Stimulated activated CD4-positive, alpha-beta T cell treated with anti-CD3 and anti-CD28 coated beads, Interleukin-1b, Interleukin-23, amount 100 ng/mL, for 4 hours (primary cell): ENCODE measurements at regions not wholly inside any gene's neighbourhood (a gene's known extent, or its start where the extent isn't known, plus 50 kb on each side); places are given as distances from the start of the nearest gene placed in this dataset.
"Not testable (repeated sequence)": the region's sequence is repeated elsewhere in the genome, so short reads cannot be mapped to it uniquely, and the experiment has no call there.

Source experiments
- DNase-seq, 2 donors: peaks; one replicate each; pipeline ENCODE4 v3.0.0-alpha.2; 2020; ENCODE audit warnings: low read depth in 2 of 2

DNA sequence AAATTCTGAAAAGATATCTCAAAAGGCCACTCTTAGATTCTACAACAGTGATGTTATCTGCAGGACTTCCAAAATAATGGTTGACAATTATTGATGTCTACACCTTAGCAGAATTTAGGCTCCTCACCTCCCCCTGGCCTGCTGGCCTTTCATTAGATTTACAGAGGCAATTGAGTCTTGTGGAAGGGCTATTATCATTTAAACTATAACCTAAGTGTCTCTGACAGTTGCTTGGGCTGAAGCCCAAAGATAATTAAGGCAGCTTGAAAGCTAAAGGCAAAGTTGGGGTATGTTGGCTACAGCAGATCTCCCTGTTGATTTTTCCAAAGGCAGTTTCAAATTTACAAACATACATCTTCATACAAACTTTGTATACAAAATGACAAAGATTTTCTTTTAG, 912.3 kb downstream of the TAF11L14 start:
- DNase-seq = no peak

GRCh38 chr5:18551716-18552115, 917.5 kb downstream of the TAF11L14 start:
- no peak for DNase-seq

GRCh38 chr5:18553269-18553668, 919.0 kb downstream of the TAF11L14 start:
- no peak for DNase-seq

- DNase-seq = no peak
These were observed 926.3 kb downstream of the TAF11L14 start for GRCh38 chr5:18560602-18561001.

GRCh38 chr5:18563853-18564252, 929.6 kb downstream of the TAF11L14 start:
- no peak for DNase-seq

GRCh38 chr5:18566671-18567070, 932.4 kb downstream of the TAF11L14 start:
- DNase-seq = no peak

DNA sequence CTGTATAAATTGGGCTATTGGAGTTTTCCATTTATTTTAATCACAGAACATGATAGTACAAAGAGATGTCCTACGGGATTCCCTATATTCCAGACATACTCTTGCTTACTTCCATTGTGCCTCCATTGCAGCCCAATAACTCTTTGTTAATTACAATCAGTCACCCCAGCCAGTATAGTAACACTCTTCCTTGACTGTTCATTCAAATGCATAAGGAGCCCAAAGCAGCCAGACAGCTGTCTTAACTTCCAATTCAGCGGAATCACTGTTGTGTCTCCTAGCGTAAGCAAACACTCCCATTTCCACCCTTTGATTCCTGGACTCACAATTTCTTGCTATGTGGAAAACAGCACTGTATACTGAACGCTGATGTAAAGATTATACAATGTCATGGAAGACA, 942.3 kb downstream of the TAF11L14 start:
- no peak for DNase-seq

DNA sequence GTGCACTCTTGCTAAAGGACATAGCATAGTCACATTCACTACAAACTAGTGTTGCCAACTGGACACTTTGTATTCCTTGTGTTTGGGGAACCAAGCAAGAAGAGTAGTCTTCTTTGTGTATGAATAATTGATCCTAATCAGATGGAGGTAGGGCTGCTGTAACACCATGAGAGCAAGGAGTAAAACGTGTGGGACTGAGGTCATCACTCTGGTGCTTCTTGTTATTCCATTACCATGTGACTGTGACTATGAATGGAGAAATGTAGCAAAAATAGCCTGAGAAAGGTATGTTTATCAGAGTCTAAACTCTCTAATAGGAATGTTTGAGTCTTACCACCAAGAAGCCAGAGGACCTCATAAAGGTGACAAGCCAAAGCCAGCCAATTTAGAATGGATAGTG, 966.9 kb downstream of the TAF11L14 start:
- no peak for DNase-seq

- DNase-seq = no peak
These were observed 968.1 kb downstream of the TAF11L14 start for GRCh38 chr5:18602402-18602801.

GRCh38 chr5:18605186-18605585, 970.9 kb downstream of the TAF11L14 start:
- DNase-seq = no peak

DNA sequence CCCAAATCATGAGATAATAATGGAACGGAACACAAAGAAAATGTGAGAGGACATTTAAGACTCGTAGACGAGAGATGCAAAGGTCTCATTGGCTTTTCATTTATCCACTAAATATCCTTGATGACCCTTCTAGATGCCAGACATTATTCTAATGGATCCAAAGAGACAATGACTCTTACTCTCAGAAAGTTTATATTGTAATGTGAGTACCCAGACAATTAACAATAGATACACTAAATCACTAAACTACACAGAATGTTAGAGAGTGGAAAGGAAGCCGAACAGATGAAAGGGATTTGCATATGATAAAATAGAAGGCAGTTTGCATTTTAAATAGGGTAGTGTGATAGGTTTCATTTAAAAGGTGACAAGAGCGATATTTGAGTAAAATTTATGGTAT, 973.3 kb downstream of the TAF11L14 start:
- no peak for DNase-seq

GRCh38 chr5:18617191-18617590, 982.9 kb downstream of the TAF11L14 start:
- DNase-seq = not testable (repeated sequence)

GRCh38 chr5:18630458-18631045, 996.3 kb downstream of the TAF11L14 start:
- no peak for DNase-seq

DNA sequence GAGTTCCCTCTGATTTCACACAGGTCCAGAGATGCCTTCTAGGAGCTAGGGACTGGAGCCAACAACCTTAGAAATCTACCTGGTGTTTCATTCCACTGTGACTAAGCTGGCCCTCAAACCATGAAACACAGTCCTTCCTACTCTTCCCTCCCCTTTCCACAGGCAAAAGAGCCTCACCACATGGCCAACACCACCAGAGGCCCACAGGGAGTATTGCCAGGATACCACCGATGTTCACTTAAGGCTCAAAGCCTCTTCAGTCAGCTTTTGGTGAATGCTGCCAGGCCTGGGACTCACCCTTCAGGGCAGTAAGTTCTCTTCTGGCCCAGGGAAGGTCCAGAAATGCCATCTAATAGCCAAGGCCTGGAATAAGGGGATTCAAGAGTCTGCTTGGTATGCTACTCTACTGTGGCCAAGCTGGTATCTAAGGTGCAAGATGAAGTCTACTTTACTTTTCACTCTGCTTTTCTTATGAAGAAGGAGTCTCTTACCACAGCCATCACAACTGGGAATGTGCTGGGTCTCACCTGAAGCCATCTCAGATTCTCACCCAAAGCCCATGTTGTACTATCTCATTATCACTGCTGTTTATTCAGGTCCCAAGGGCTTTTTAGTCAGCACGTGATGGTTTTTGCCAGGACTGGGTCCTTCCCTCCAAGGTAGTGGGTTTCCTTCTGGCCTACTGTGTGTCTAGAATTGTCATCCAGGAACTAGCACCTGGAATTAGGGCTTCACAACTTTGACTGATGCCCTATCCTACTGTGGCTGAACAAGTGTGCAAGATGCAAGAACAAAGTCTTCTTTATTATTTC, 1018.4 kb downstream of the TAF11L14 start:
- DNase-seq = no peak

DNA sequence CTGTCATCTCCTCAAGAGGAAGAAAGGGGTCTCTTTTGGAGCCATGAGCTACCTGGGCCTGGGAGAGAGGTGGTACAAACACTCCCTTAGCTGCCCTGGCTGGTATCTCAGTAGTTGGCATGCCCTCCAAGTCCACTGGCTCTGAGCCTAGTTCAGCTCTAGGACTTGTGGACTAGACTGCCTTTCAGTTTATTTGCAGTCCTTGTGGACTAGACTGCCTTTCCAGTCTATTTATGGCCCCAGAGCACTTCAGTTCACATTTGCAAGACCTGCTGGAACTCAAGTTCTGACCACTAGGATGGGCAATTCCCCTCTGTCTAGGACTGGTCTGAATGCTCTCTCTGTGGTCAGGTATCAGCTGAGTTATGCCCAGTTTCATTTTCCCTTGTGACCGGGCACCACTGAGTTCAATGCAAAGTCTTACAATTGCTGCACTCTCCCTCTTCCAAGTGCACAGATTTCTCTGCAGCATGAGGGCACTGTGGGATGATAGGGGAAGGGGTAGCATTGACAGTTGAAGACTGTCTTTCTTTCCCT, 1019.0 kb downstream of the TAF11L14 start:
- DNase-seq = no peak

GRCh38 chr5:18660511-18660910, 1026.3 kb downstream of the TAF11L14 start:
- DNase-seq = no peak

GRCh38 chr5:18662231-18662630, 1028.0 kb downstream of the TAF11L14 start:
- no peak for DNase-seq

GRCh38 chr5:18674212-18674611, 1040.0 kb downstream of the TAF11L14 start:
- DNase-seq = not testable (repeated sequence)

DNA sequence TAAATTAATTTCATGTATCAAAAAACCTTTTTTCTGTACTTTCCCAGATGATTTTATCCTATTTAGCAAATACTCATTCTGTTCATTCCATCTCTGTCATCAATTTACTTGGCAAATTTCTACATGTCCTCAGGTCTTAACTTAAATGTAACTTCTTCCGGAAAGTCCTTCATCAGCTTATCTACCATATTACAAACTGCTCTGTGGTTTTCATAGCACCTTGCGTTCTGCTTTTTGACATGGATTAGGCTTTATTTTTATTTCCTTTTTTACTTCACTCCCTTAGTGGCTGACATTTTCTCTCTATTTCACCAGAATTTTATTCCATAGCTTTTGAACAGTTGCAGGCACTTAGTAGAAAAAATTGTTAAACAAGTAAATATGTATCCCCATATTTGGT, 1040.8 kb downstream of the TAF11L14 start:
- DNase-seq = no peak

GRCh38 chr5:18686253-18686652, 1052.0 kb downstream of the TAF11L14 start:
- DNase-seq = no peak

GRCh38 chr5:18687429-18687828, 1053.2 kb downstream of the TAF11L14 start:
- no peak for DNase-seq

DNA sequence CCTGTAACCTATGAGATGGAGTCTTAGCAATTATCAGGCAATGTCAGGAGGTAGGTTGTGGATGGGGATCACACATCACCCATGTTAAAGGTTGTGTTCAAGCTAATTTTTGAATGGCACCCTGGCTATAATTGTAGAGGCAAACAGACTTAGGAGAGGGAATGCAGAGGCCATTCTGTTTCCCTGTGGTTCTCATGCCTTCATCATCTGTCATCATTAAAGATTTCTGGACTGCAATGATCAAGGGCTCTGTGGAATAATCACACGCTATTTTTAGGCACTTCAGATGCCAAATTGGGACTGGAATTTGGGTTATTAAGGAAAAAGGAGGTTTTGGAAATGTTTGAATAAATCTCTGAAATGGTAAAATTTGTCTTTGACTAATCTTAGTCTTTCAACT, 1065.4 kb downstream of the TAF11L14 start:
- no peak for DNase-seq

DNA sequence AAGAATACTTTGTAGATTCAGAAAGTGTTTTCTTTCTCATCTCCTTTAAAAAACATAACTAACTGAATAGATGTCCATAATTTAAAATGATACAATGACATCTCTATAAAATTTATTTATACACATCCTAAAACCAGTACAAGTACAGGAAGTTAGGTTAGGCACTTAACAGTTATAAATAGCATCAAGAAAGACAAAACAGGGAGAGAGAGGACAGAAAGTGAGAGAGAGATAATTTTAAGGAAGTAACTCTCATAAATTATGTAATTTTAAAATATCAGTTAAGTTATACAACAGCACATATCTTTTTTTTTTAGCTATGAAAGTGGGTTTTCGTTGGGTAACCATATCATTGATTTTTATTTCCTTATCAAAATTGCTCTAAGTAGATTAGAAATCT, 1068.6 kb downstream of the TAF11L14 start:
- DNase-seq = no peak
